Spleen (tissue), 7 donors: ENCODE measurements at regions not wholly inside any gene's neighbourhood (a gene's known extent, or its start where the extent isn't known, plus 50 kb on each side); places are given as distances from the start of the nearest gene placed in this dataset.

ENCODE experiments used
- CTCF ChIP-seq, 11 experiments: fragments of 200-600 bp in 7 of 11; fragments of 450-650 bp in 4 of 11; sonication (generic) in 4 of 11; IDR thresholded peaks in 8 of 11; conservative IDR thresholded peaks in 3 of 11; 1 replicate in 7 of 11; 2 replicates in 4 of 11; pipeline versions ENCODE4 v1.4.0 to v1.8.0; 2016 to 2021; ENCODE audit warnings: antibody characterized with exemption in 11 of 11, inconsistent platforms in 4 of 11, mild to moderate bottlenecking in 1 of 11
- POLR2A ChIP-seq, 3 donors: fragments of 450-650 bp; IDR thresholded peaks; one replicate each; pipeline ENCODE4 v1.5.1; 2017; ENCODE audit warnings: antibody characterized with exemption in 3 of 3, mild to moderate bottlenecking in 1 of 3
- POLR2AphosphoS5 ChIP-seq, 3 donors: sonication (generic); formaldehyde crosslinking; IDR thresholded peaks; one replicate each; pipeline ENCODE4 v1.5.1; 2017; ENCODE audit warnings: antibody characterized with exemption in 3 of 3
- donor health status: DM: no; HTN: no; CAD: no; lungs with moderate emphysema.
- donor health status: DM: no; HTN: no; CAD: no.
- donor health status: DM: no; HTN: no; CAD: no.

- TF ChIP-seq CTCF (IDR thresholded peaks at IDR 0.05 in 8 of 11, conservative IDR thresholded peaks at IDR 0.05 in 3 of 11) (no peak), POLR2A (IDR thresholded peaks at IDR 0.05) (no peak), POLR2AphosphoS5 (IDR thresholded peaks at IDR 0.05) (no peak)
Measured at GRCh38 chr3:144942838-144943197, 971.2 kb downstream of the DIPK2A start.
